H1 (cell line): ENCODE measurements at regions not wholly inside any gene's neighbourhood (a gene's known extent, or its start where the extent isn't known, plus 50 kb on each side); places are given as distances from the start of the nearest gene placed in this dataset.

Experiments used
- GTF2F1 ChIP-seq: IDR thresholded peaks from 2 replicates; pipeline ENCODE4 v1.6.1; 2012; ENCODE audit warnings: low read depth, low read length, improper control_type of control experiment, borderline replicate concordance
- POLR2A ChIP-seq, 2 experiments: IDR thresholded peaks; 1 replicate in 1 of 2; 2 replicates in 1 of 2; pipeline ENCODE4 v1.6.1; 2011; ENCODE audit warnings: low read depth in 2 of 2, low read length in 2 of 2, mild to moderate bottlenecking in 2 of 2; ENCODE audit errors: control extremely low read depth in 1 of 2
- RXRA ChIP-seq: IDR thresholded peaks from 2 replicates; pipeline ENCODE4 v1.6.1; 2011; ENCODE audit warnings: low read depth, mild to moderate bottlenecking, low read length, moderate library complexity; ENCODE audit not compliant: insufficient read depth
- SIN3A ChIP-seq, 2 experiments: IDR thresholded peaks in 1 of 2; conservative IDR thresholded peaks in 1 of 2; 2 replicates each; pipeline ENCODE4 v1.6.1; 2011 to 2012; ENCODE audit warnings: low read length in 2 of 2, improper control_type of control experiment in 1 of 2, low read depth in 1 of 2, mild to moderate bottlenecking in 1 of 2
- SRF ChIP-seq: IDR thresholded peaks from 2 replicates; pipeline ENCODE4 v1.6.1; 2011; ENCODE audit warnings: mild to moderate bottlenecking, low read depth, low read length, moderate library complexity
- ZNF274 ChIP-seq: IDR thresholded peaks from 2 replicates; pipeline ENCODE4 v1.7.0; 2012; ENCODE audit warnings: low read length, borderline replicate concordance; ENCODE audit errors: extremely low read depth
- TF ChIP-seq, protein P1 (sequence below): fragments of 300-600 bp; sonication (generic); IDR thresholded peaks from 2 replicates; pipeline ENCODE4 v1.7.1; 2012; ENCODE audit warnings: low read length, moderate library complexity, mild to moderate bottlenecking, inconsistent platforms; ENCODE audit not compliant: insufficient replicate concordance

DNA sequence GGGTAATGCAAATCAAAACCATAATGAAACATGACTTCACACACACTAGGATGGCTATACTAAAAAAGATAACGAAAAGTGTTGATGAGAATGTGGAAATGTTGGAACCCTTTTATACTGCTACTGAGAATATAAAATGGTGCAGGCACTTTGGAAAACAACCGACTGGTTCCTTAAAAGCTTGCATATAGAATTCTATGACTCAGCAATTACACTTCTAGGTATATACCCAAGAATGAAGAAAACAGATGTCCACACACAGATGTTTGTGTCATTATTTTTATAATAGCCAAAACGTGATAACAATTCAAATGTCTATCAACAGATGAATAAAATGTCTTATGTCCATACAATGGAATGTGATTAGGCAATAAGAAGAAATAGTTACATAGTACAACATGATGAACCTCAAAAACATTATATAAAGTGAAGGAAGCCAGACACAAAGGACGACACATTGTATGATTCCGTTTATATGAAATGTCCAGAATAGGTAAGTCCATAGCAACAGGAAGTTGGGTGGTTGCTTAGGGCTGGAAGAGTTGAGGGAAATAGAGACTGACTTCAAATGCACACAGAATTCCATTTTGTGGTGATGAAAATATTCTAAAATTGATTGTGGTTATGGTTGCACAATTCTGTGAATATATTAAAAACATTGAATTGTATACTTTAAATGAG is 148.3 kb upstream of the PHYHIPL start (continued):
- TF ChIP-seq, protein P1, sequence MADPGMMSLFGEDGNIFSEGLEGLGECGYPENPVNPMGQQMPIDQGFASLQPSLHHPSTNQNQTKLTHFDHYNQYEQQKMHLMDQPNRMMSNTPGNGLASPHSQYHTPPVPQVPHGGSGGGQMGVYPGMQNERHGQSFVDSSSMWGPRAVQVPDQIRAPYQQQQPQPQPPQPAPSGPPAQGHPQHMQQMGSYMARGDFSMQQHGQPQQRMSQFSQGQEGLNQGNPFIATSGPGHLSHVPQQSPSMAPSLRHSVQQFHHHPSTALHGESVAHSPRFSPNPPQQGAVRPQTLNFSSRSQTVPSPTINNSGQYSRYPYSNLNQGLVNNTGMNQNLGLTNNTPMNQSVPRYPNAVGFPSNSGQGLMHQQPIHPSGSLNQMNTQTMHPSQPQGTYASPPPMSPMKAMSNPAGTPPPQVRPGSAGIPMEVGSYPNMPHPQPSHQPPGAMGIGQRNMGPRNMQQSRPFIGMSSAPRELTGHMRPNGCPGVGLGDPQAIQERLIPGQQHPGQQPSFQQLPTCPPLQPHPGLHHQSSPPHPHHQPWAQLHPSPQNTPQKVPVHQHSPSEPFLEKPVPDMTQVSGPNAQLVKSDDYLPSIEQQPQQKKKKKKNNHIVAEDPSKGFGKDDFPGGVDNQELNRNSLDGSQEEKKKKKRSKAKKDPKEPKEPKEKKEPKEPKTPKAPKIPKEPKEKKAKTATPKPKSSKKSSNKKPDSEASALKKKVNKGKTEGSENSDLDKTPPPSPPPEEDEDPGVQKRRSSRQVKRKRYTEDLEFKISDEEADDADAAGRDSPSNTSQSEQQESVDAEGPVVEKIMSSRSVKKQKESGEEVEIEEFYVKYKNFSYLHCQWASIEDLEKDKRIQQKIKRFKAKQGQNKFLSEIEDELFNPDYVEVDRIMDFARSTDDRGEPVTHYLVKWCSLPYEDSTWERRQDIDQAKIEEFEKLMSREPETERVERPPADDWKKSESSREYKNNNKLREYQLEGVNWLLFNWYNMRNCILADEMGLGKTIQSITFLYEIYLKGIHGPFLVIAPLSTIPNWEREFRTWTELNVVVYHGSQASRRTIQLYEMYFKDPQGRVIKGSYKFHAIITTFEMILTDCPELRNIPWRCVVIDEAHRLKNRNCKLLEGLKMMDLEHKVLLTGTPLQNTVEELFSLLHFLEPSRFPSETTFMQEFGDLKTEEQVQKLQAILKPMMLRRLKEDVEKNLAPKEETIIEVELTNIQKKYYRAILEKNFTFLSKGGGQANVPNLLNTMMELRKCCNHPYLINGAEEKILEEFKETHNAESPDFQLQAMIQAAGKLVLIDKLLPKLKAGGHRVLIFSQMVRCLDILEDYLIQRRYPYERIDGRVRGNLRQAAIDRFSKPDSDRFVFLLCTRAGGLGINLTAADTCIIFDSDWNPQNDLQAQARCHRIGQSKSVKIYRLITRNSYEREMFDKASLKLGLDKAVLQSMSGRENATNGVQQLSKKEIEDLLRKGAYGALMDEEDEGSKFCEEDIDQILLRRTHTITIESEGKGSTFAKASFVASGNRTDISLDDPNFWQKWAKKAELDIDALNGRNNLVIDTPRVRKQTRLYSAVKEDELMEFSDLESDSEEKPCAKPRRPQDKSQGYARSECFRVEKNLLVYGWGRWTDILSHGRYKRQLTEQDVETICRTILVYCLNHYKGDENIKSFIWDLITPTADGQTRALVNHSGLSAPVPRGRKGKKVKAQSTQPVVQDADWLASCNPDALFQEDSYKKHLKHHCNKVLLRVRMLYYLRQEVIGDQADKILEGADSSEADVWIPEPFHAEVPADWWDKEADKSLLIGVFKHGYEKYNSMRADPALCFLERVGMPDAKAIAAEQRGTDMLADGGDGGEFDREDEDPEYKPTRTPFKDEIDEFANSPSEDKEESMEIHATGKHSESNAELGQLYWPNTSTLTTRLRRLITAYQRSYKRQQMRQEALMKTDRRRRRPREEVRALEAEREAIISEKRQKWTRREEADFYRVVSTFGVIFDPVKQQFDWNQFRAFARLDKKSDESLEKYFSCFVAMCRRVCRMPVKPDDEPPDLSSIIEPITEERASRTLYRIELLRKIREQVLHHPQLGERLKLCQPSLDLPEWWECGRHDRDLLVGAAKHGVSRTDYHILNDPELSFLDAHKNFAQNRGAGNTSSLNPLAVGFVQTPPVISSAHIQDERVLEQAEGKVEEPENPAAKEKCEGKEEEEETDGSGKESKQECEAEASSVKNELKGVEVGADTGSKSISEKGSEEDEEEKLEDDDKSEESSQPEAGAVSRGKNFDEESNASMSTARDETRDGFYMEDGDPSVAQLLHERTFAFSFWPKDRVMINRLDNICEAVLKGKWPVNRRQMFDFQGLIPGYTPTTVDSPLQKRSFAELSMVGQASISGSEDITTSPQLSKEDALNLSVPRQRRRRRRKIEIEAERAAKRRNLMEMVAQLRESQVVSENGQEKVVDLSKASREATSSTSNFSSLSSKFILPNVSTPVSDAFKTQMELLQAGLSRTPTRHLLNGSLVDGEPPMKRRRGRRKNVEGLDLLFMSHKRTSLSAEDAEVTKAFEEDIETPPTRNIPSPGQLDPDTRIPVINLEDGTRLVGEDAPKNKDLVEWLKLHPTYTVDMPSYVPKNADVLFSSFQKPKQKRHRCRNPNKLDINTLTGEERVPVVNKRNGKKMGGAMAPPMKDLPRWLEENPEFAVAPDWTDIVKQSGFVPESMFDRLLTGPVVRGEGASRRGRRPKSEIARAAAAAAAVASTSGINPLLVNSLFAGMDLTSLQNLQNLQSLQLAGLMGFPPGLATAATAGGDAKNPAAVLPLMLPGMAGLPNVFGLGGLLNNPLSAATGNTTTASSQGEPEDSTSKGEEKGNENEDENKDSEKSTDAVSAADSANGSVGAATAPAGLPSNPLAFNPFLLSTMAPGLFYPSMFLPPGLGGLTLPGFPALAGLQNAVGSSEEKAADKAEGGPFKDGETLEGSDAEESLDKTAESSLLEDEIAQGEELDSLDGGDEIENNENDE = no peak
- no peak for TF ChIP-seq SRF
- TF ChIP-seq ZNF274 = no peak
- no peak for TF ChIP-seq POLR2A (IDR thresholded peaks at IDR 0.05; ENCODE audit: control extremely low read depth in 1 of 2, low read depth in 2 of 2, low read length in 2 of 2)
- no peak for TF ChIP-seq GTF2F1
- no peak for TF ChIP-seq RXRA
- TF ChIP-seq SIN3A (conservative IDR thresholded peaks at IDR 0.05 in 1 of 2, IDR thresholded peaks at IDR 0.05 in 1 of 2; ENCODE audit: low read depth in 1 of 2, low read length in 2 of 2) = no peak
